ENCODE measurements at regions not wholly inside any gene's neighbourhood (a gene's known extent, or its start where the extent isn't known, plus 50 kb on each side); places are given as distances from the start of the nearest gene placed in this dataset.

DNA sequence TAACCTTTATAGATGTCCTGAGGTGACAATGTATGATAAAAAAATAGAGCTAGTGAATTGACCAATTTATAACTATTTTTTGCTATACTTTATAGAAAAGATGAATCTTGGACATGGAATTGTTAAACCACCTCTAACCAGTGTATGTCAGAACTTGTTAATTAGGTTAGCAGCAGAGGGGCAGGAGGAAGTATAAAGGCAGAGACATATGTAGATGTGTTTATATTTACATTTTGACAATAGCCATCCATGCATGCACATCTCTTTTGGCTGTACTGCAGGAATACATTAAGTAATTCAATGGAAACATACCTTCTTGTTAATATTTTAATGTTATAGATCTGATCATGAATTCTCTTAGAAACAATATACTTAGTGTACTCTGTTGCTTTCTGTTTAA lies 254.6 kb upstream of the NT5E start:
- ChIA-PET POLR2A (no interaction called here), CTCF (interaction anchor here (1.3 kb wide), 1 partner anchor 27 kb away, joined by 3 read pairs; no protein-coding TSS in a partner anchor)
- DNase-seq (ENCODE audit: extremely low spot score) = no peak
- TF ChIP-seq, protein P1, sequence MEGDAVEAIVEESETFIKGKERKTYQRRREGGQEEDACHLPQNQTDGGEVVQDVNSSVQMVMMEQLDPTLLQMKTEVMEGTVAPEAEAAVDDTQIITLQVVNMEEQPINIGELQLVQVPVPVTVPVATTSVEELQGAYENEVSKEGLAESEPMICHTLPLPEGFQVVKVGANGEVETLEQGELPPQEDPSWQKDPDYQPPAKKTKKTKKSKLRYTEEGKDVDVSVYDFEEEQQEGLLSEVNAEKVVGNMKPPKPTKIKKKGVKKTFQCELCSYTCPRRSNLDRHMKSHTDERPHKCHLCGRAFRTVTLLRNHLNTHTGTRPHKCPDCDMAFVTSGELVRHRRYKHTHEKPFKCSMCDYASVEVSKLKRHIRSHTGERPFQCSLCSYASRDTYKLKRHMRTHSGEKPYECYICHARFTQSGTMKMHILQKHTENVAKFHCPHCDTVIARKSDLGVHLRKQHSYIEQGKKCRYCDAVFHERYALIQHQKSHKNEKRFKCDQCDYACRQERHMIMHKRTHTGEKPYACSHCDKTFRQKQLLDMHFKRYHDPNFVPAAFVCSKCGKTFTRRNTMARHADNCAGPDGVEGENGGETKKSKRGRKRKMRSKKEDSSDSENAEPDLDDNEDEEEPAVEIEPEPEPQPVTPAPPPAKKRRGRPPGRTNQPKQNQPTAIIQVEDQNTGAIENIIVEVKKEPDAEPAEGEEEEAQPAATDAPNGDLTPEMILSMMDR (IDR thresholded peaks at IDR 0.05; ENCODE audit: control extremely low read depth, extremely low read depth, low read depth, missing control alignments) = no peak

DNA sequence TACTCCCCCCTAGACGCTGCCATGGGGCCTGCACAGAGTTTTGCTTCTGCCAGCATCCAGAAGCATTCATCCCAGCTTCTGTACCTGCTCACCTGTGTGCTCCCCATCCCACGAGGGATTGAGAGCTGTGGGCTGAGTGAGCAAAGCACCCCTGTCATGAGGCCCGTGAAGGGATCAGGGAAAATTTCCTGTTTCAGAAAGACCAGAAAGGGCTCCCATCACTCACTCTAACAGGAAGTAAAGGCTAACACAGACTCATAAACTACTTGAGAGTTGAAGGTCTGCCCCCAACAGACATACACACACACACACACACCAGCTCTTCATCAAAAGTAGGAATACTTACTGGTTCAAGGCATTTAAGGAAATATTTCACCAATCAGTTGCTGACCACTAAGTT lies 256.5 kb upstream of the NT5E start:
- ChIA-PET CTCF (interaction anchor here (0.8 to 1.5 kb wide), 2 partner anchors 15 to 20 kb away, joined by 3 to 4 read pairs; no protein-coding TSS in a partner anchor), POLR2A (no interaction called here)
- TF ChIP-seq, protein P1 (IDR thresholded peaks at IDR 0.05; ENCODE audit: control extremely low read depth, extremely low read depth, low read depth, missing control alignments) = no peak
- DNase-seq (ENCODE audit: extremely low spot score) = no peak

DNA sequence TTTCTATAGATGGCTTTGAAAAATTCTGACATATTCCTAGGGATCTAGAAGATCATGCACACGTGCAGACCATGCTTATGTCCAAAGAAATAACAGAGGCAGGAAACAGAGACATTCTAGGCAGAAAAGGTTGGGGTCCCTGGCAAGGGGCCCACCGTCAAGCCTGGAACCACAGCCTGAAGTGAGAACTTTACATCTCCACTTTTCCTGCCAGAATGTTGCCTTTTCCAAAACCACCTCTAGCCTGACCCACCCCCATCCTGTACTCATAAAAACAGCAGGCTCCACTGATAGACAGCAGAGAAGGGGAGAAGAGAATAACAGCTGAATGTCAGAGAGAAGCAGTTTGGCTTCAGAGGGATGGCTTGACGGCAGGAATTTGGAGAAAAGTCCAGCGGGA lies 257.3 kb upstream of the NT5E start:
- CTCF ChIA-PET = interaction anchor here (0.8 to 1.5 kb wide), 2 partner anchors 14 to 19 kb away, joined by 3 to 4 read pairs; no protein-coding TSS in a partner anchor

DNA sequence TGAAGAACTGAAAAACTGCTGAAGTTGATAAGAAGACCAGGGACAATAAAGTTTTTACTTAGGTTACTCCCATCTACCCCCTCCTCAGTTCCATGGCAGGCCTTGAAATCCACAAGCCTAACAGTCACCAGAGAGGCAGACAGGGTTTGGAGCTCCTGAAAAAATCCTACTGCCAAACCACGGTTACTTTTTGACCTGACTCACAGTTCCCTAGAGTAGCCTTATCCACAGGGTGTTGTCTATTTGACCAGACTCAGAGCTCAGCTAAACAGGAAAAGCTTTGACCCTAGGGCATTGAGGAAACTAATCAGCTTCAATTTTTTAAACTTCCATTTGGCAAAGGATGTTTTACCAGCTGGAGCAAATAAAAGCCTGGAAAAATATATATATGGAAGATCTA lies 257.7 kb upstream of the NT5E start:
- TF ChIP-seq, protein P1 (IDR thresholded peaks at IDR 0.05; ENCODE audit: control extremely low read depth, extremely low read depth, low read depth, missing control alignments) = no peak
- DNase-seq (ENCODE audit: extremely low spot score) = no peak
- ChIA-PET POLR2A (no interaction called here), CTCF (interaction anchor here (1.5 kb wide), 1 partner anchor 14 kb away, joined by 4 read pairs; no protein-coding TSS in a partner anchor)

More for the DNA sequence above, 257.3 kb upstream of the NT5E start:
- TF ChIP-seq, protein P1 (IDR thresholded peaks at IDR 0.05; ENCODE audit: control extremely low read depth, extremely low read depth, low read depth, missing control alignments) = no peak
- DNase-seq (ENCODE audit: extremely low spot score) = no peak
- POLR2A ChIA-PET = no interaction called here

DNA sequence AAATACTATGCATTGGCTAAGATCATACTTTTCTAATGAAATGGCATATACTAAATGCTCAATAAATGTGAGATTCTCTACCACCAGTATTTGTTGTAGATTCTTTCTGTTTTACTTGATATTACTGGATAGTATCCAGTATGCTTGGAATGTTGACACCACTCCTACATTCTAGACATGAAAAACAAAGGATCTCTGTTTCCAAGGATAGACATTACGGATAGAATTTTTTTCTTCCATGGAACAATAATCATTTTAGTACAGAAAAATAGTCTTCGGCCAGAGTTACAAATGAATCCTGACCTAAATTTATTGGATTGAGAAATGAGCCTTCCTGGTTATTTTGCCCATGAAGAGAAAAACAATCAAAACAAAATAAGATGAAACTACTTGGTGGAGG lies 258.2 kb upstream of the NT5E start:
- POLR2A ChIA-PET = no interaction called here
- CTCF ChIA-PET = interaction anchor here (1.2 kb wide), 1 partner anchor 12 kb away, joined by 3 read pairs; no protein-coding TSS in a partner anchor
- no peak for DNase-seq (ENCODE audit: extremely low spot score)
- TF ChIP-seq, protein P1 (IDR thresholded peaks at IDR 0.05; ENCODE audit: control extremely low read depth, extremely low read depth, low read depth, missing control alignments) = no peak

DNA sequence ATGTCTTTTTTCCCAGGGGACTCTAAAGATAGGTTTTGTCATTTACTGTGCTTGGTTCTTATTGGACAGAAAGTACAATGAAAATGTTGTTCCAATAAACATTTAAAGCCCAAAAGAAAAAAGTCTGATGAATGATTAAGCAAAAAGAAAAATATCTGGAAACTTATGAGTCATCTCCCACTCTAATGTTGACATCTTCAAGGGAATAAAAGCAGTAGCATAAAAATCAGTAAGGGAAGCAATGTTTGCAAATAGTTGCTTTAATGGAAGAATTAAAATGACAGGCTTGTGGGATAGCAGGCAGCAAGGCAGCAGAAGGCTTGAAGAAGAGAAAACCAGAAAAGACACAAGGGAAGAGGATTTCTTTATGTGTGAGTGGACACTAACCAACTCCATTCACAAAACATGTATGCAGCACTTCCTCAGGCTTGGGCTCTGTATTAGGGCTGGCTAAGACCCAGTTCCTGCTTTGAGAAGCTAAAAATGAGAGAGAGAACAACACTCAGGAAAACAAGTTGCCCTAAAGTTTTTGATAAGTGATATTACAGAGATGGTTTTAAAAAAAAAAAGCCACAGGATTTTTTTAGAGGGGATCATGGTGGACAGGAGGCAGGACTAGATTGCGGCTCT lies 263.2 kb upstream of the NT5E start:
- ChIA-PET POLR2A (no interaction called here), CTCF (interaction anchor here (2.5 kb wide), 1 partner anchor 12 kb away, joined by 7 read pairs; no protein-coding TSS in a partner anchor)
- TF ChIP-seq, protein P1 (IDR thresholded peaks at IDR 0.05; ENCODE audit: control extremely low read depth, extremely low read depth, low read depth, missing control alignments) = no peak
- no peak for DNase-seq (ENCODE audit: extremely low spot score)

All from GM10248 (cell line).